ENCODE measurements at regions not wholly inside any gene's neighbourhood (a gene's known extent, or its start where the extent isn't known, plus 50 kb on each side); places are given as distances from the start of the nearest gene placed in this dataset.

GRCh38 chr5:86074297-86074696, 543.4 kb upstream of the COX7C start:
- H3K4me3 Mint-ChIP-seq = no peak overlapping the region
- no peaks in the 10 kb centered on the region for H3K4me1 Mint-ChIP-seq
- no peaks in the 10 kb centered on the region for H3K36me3 Mint-ChIP-seq
- H3K9me3 Mint-ChIP-seq = peaks cover 3% of the 10 kb centered on the region
- H3K27ac Mint-ChIP-seq = no peak overlapping the region
- no peak for ATAC-seq
- H3K27me3 Mint-ChIP-seq = no peaks in the 10 kb centered on the region

DNA sequence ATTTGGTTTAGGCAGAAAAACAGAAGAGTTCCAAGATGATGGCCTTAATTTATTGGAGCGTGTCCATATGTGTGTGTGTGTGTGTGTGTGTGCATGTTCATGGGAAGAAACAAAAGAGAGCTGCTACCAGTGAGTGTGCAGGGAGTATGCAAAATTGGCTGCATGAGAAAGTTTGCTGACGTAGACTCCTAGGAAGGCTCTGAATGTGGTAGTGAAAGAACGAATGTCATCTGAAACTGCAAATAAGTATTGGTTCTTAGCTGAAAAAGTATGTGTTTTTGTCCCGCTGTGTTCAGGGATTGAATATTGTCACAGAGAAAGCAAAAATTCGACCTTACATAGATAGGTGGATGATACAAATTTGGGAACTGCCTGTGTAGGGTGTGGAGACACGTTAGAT, 542.6 kb upstream of the COX7C start:
- Mint-ChIP-seq H3K36me3 (no peaks in the 10 kb centered on the region), H3K9me3 (peaks cover 5% of the 10 kb centered on the region), H3K27ac (no peak overlapping the region), H3K4me1 (no peaks in the 10 kb centered on the region), H3K4me3 (no peak overlapping the region), H3K27me3 (no peaks in the 10 kb centered on the region)
- no peak for ATAC-seq

DNA sequence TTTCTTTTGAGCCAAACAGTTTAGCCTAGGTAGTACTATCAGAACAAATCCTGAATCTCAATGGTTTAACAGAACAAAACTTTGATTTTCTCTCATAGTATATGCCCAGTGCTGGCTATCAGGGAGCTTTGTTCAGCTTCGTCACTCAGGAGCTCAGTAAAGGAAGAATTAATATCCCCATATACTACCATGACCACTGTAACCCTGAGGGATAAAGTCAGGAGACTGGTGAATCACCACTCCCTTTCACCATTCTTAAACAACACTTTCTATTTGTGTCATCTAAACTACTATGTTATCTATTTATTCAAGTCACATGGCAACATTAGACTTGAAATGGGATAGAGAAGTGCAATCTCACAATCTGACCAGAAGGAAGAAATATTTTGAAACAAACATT, 522.6 kb upstream of the COX7C start:
- no peak for ATAC-seq
- H3K9me3 Mint-ChIP-seq = no peaks in the 10 kb centered on the region
- H3K4me3 Mint-ChIP-seq = no peak overlapping the region
- H3K4me1 Mint-ChIP-seq = no peaks in the 10 kb centered on the region
- H3K36me3 Mint-ChIP-seq = no peaks in the 10 kb centered on the region
- no peaks in the 10 kb centered on the region for H3K27me3 Mint-ChIP-seq
- no peak overlapping the region for H3K27ac Mint-ChIP-seq

- no peaks in the 10 kb centered on the region for H3K4me1 Mint-ChIP-seq
- no peak overlapping the region for H3K4me3 Mint-ChIP-seq
- ATAC-seq = peak; percentile 43
These were observed 515.8 kb upstream of the COX7C start for GRCh38 chr5:86101966-86102365.

DNA sequence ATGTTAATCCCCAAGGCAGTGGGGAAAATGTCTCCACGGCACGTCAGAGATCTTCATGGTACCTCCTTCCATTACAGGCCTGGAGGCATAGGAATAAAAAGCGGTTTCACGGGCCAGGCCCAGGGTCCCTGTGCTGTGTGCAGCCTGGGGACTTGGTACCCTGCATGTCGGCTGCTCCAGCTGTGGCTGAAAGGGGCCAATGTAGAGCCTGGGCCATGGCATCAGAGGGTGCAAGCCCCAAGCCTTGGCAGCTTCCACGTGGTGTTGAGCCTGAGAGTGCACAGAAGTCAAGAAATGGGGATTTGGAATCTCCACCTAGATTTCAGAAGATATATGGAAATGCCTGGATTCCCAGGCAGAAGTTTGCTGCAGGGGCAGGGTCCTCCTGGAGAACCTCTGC, 508.9 kb upstream of the COX7C start:
- peaks cover 13% of the 10 kb centered on the region for H3K9me3 Mint-ChIP-seq
- ATAC-seq = no peak
- H3K4me3 Mint-ChIP-seq = no peak overlapping the region
- H3K36me3 Mint-ChIP-seq = no peaks in the 10 kb centered on the region
- no peaks in the 10 kb centered on the region for H3K4me1 Mint-ChIP-seq
- H3K27ac Mint-ChIP-seq = no peak overlapping the region
- H3K27me3 Mint-ChIP-seq = no peaks in the 10 kb centered on the region

More at GRCh38 chr5:86101966-86102365, 515.8 kb upstream of the COX7C start:
- H3K27ac Mint-ChIP-seq = no peak overlapping the region
- no peaks in the 10 kb centered on the region for H3K36me3 Mint-ChIP-seq
- no peaks in the 10 kb centered on the region for H3K9me3 Mint-ChIP-seq
- H3K27me3 Mint-ChIP-seq = no peaks in the 10 kb centered on the region

- H3K27me3 Mint-ChIP-seq = no peaks in the 10 kb centered on the region
- no peaks in the 10 kb centered on the region for H3K4me1 Mint-ChIP-seq
- no peak for ATAC-seq
- H3K9me3 Mint-ChIP-seq = peaks cover 13% of the 10 kb centered on the region
- no peaks in the 10 kb centered on the region for H3K36me3 Mint-ChIP-seq
- no peak overlapping the region for H3K4me3 Mint-ChIP-seq
- H3K27ac Mint-ChIP-seq = no peak overlapping the region
These were observed 505.5 kb upstream of the COX7C start for GRCh38 chr5:86112249-86112648.

GRCh38 chr5:86115164-86115563, 502.6 kb upstream of the COX7C start:
- Mint-ChIP-seq H3K4me1 (no peaks in the 10 kb centered on the region), H3K9me3 (peaks cover 5% of the 10 kb centered on the region), H3K4me3 (no peak overlapping the region), H3K27ac (no peak overlapping the region), H3K27me3 (no peaks in the 10 kb centered on the region), H3K36me3 (no peaks in the 10 kb centered on the region)
- ATAC-seq = no peak

DNA sequence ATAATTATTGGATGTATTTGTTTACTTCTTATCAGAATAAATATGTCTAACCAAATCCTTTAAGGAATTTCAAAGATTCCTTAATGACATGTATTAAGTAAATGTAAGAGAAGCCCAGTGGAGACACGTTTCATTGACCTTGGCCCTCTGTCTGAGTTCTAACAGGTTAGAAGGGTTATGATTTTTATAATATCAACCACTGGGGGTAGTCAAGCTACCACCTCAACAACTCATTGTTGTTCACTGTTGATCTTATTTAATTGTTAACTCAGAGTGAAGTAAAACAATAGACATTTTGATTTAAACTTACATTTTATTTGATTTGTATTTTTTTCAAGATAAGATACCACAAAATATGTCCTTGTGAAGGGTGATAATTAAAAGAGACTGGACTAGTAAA, 499.2 kb upstream of the COX7C start:
- ATAC-seq = no peak
- H3K9me3 Mint-ChIP-seq = no peaks in the 10 kb centered on the region
- no peak overlapping the region for H3K27ac Mint-ChIP-seq
- no peak overlapping the region for H3K4me3 Mint-ChIP-seq
- H3K36me3 Mint-ChIP-seq = no peaks in the 10 kb centered on the region
- no peaks in the 10 kb centered on the region for H3K4me1 Mint-ChIP-seq
- no peaks in the 10 kb centered on the region for H3K27me3 Mint-ChIP-seq

GRCh38 chr5:86124333-86124732, 493.4 kb upstream of the COX7C start:
- Mint-ChIP-seq H3K4me3 (no peak overlapping the region), H3K9me3 (no peaks in the 10 kb centered on the region), H3K27me3 (no peaks in the 10 kb centered on the region), H3K36me3 (no peaks in the 10 kb centered on the region), H3K27ac (no peak overlapping the region), H3K4me1 (no peaks in the 10 kb centered on the region)
- no peak for ATAC-seq

DNA sequence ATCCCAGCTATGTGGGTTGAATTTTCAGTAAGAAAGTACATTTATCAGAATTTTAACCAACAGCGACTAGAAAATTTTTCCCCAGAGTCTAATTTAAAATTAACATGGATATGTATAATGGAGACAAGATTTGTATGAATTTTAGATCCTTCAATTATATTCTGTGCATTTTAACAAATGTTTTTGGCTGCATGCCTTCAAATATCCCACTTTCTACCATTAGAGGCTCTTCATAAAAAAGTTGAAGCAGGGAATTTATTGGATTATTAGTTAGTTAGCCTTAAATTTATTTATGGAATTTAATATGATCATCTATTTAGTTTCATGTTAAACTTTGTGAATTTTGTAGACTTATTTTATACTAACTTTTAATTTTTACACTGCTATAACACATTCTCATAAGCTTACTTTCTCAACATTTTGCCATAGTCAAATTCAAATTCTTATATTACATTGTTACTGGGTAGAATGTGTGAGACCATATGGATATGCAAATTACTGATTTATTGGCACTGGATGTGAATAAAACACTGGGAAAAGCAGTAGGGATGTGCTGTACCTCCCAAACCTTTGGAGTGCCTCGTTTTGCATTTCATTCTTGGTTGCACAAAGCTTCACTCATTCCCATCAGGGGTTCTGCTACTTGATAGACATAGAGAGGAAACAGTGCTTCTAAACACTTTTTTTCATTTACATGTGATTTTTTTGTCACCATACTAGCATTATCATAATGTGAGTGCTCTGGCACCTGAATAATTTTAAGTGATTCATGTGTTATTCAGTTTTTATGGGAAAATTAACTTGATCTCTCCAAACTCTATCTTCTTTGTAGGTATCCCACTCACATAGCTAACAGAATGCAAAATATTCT, 491.8 kb upstream of the COX7C start:
- no peaks in the 10 kb centered on the region for H3K9me3 Mint-ChIP-seq
- H3K27ac Mint-ChIP-seq = no peak overlapping the region
- H3K4me3 Mint-ChIP-seq = no peak overlapping the region
- H3K36me3 Mint-ChIP-seq = no peaks in the 10 kb centered on the region
- no peaks in the 10 kb centered on the region for H3K27me3 Mint-ChIP-seq
- no peak for ATAC-seq
- H3K4me1 Mint-ChIP-seq = no peaks in the 10 kb centered on the region

DNA sequence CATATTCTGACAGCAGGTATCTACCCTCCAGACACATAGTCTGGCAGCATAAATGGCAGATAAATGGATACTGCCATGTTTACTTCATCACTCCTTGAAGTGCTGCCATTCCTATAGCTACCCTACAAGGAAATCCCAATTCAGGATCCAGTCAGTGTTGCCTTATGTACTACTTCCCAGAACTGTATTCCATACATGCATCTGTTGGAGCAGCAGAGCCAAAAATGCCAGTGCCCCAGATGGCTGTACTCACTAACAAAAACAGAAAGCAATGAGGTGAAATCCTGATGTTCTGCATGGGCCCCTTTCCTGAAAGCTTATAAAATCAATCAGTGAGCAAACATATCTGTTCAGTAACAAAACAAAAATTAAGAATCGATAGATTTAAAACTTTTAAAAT, 490.0 kb upstream of the COX7C start:
- H3K27me3 Mint-ChIP-seq = no peaks in the 10 kb centered on the region
- H3K4me3 Mint-ChIP-seq = no peak overlapping the region
- no peaks in the 10 kb centered on the region for H3K9me3 Mint-ChIP-seq
- no peaks in the 10 kb centered on the region for H3K4me1 Mint-ChIP-seq
- ATAC-seq = no peak
- no peak overlapping the region for H3K27ac Mint-ChIP-seq
- no peaks in the 10 kb centered on the region for H3K36me3 Mint-ChIP-seq

DNA sequence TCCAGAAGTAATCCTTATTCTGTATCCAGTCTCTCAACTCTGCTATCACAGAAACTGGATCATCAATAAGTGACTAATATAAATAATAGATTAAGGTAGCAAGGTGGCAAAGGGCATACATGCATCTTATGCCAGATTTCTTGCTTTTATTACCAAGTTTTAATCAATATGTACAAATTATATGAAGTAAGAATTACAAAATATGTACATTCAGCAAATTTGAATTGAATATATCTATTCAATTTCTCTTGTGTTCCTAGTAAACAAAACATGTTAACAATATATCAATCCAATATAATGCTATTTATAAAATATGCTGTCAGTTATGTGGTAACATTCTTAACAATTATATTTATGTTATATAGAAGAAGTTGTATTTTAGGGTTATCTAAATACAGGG, 488.7 kb upstream of the COX7C start:
- H3K9me3 Mint-ChIP-seq = no peaks in the 10 kb centered on the region
- no peaks in the 10 kb centered on the region for H3K27me3 Mint-ChIP-seq
- ATAC-seq = no peak
- no peaks in the 10 kb centered on the region for H3K36me3 Mint-ChIP-seq
- H3K4me3 Mint-ChIP-seq = no peak overlapping the region
- no peaks in the 10 kb centered on the region for H3K4me1 Mint-ChIP-seq
- H3K27ac Mint-ChIP-seq = no peak overlapping the region

DNA sequence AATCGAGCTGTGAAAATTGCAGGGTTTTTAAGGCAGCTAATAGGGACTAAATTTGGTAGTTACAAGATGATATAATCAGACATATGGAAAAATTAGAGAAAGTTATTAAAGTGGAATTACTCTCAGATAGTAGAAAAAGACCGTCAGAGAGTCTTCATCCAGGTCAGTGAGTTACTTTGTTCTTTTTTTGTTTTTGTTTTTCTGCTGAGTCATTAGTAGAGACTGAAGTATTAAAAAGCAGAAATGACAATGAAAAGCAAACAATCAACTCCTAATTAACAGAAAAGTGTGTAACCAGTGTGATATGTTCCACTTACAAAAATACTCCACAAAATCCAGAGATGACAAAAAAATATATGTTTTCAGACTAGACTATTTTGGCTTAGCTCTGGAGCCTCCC, 480.4 kb upstream of the COX7C start:
- no peaks in the 10 kb centered on the region for H3K27me3 Mint-ChIP-seq
- no peak overlapping the region for H3K27ac Mint-ChIP-seq
- no peaks in the 10 kb centered on the region for H3K4me1 Mint-ChIP-seq

GRCh38 chr5:86143837-86144236, 473.9 kb upstream of the COX7C start:
- Mint-ChIP-seq H3K4me3 (no peak overlapping the region), H3K36me3 (no peaks in the 10 kb centered on the region), H3K4me1 (no peaks in the 10 kb centered on the region), H3K27ac (no peak overlapping the region), H3K27me3 (no peaks in the 10 kb centered on the region), H3K9me3 (peaks cover 7% of the 10 kb centered on the region)
- ATAC-seq = no peak

More for the DNA sequence above, 480.4 kb upstream of the COX7C start:
- no peaks in the 10 kb centered on the region for H3K36me3 Mint-ChIP-seq
- H3K4me3 Mint-ChIP-seq = no peak overlapping the region
- no peaks in the 10 kb centered on the region for H3K9me3 Mint-ChIP-seq
- no peak for ATAC-seq

DNA sequence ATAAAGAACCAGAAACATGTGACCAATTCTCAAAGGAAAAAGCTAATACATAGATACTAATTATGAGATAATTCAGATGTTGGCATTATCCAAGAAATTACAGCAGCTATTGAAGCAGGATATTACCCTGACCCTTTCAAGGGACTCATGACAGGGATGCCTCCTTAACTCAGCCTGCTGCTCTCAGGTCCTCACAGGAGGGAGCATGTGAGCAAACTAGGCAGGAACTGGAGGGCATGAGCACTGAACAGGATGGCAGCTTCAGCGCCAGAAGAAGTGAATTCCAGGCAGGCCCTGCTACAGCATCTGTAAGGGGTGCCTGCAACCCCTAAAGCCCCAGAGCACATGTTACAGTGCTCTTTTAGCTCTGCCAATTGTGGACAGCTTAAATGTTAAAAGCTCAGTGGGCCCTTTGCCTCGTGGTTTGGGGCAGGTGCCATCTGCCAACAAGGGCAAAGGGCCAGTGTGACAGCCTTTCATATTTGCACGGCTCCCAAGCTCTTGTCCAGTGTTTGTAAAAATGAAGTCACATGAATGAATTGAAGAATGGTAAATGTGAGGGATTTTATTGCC, 464.7 kb upstream of the COX7C start:
- H3K27ac Mint-ChIP-seq = no peak overlapping the region
- no peaks in the 10 kb centered on the region for H3K36me3 Mint-ChIP-seq
- H3K9me3 Mint-ChIP-seq = no peaks in the 10 kb centered on the region
- no peak overlapping the region for H3K4me3 Mint-ChIP-seq
- H3K4me1 Mint-ChIP-seq = no peaks in the 10 kb centered on the region
- ATAC-seq = peak; percentile 54
- no peaks in the 10 kb centered on the region for H3K27me3 Mint-ChIP-seq

DNA sequence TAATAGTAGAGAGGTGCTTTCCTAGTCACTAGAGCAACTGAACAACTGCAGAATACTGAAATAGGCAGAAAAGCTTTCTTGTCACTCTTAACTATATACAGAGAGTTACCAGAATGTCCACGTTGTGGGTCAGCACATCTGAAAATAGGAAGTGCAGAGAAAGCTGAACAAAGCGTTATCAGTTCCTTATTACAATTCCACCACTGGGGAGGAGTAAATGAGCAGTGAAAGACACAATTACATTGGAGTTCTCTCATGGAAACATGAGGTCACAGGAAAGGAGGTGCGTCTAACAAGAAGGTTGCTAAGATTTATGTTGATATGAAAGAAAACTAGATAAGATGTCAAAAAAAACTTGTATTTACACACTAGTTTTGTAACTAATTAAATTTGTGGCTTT, 461.9 kb upstream of the COX7C start:
- H3K4me3 Mint-ChIP-seq = no peak overlapping the region

More for the DNA sequence above, 461.9 kb upstream of the COX7C start:
- no peaks in the 10 kb centered on the region for H3K9me3 Mint-ChIP-seq
- no peak overlapping the region for H3K27ac Mint-ChIP-seq
- no peaks in the 10 kb centered on the region for H3K27me3 Mint-ChIP-seq
- ATAC-seq = no peak
- no peaks in the 10 kb centered on the region for H3K36me3 Mint-ChIP-seq
- no peaks in the 10 kb centered on the region for H3K4me1 Mint-ChIP-seq
